OCI-LY1 (cell line): ENCODE measurements at regions not wholly inside any gene's neighbourhood (a gene's known extent, or its start where the extent isn't known, plus 50 kb on each side); places are given as distances from the start of the nearest gene placed in this dataset.

Experiments used
- EZH2 ChIP-seq: fragments of 200-600 bp; sonication (generic), shearing (Covaris generic); IDR thresholded peaks from 2 replicates; pipeline ENCODE4 v1.8.0; 2017; ENCODE audit warnings: borderline replicate concordance, mixed run types, mild to moderate bottlenecking, antibody characterized with exemption, low read length, moderate library complexity, mixed read lengths
- TF ChIP-seq, protein P1 (sequence below): fragments of 200-600 bp; sonication (generic), shearing (Covaris generic); IDR thresholded peaks from 2 replicates; pipeline ENCODE4 v1.5.1; 2017; ENCODE audit warnings: mild to moderate bottlenecking, antibody characterized with exemption, low read length, moderate library complexity, mixed read lengths

DNA sequence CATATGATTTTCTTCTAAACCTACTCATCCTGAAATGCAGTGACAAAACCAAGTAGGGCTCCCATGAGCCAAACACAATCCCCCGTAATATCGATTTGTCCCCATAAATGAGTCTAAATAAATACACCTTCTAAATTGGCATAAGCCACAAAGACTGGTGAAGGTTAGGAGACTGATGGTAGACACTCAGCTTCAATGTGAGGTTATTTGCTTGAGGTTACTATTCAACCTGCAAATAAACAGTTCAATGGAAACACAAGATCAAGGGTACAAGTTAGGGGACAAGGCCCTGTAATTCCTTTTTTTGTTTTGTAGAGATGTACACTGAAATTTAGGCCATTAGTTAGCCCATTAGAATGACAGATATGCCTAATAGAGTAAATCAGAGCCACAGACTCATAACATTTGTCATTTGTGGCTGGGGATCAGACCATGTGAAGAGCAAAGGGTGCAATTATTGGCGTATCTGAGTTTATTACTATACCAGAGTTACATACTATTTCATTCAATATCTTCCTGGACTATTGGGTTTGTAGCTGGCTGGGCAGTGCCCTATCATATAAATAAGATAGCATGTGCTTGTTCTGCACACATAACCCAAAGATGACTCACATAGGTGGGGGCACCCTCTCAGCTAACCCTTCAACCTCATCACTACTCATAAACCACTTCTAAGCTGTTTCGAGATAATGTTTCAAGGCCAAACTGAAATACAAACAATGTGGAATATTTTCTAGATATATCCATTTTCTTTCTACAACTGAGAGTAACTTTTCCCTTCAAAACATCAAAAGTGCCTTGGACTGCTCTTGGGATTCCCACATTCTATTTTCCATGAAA, 695.3 kb downstream of the KCNA4 start:
- TF ChIP-seq, protein P1, sequence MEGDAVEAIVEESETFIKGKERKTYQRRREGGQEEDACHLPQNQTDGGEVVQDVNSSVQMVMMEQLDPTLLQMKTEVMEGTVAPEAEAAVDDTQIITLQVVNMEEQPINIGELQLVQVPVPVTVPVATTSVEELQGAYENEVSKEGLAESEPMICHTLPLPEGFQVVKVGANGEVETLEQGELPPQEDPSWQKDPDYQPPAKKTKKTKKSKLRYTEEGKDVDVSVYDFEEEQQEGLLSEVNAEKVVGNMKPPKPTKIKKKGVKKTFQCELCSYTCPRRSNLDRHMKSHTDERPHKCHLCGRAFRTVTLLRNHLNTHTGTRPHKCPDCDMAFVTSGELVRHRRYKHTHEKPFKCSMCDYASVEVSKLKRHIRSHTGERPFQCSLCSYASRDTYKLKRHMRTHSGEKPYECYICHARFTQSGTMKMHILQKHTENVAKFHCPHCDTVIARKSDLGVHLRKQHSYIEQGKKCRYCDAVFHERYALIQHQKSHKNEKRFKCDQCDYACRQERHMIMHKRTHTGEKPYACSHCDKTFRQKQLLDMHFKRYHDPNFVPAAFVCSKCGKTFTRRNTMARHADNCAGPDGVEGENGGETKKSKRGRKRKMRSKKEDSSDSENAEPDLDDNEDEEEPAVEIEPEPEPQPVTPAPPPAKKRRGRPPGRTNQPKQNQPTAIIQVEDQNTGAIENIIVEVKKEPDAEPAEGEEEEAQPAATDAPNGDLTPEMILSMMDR, result no peak
- TF ChIP-seq EZH2, result no peak
